Epidermal melanocyte (primary cell): ENCODE measurements at regions not wholly inside any gene's neighbourhood (a gene's known extent, or its start where the extent isn't known, plus 50 kb on each side); places are given as distances from the start of the nearest gene placed in this dataset.

Source experiments
- DNase-seq: peaks from one replicate; pipeline ENCODE4 v3.0.0; 2011; ENCODE audit warnings: low spot score; ENCODE audit not compliant: insufficient read length

- no peak for DNase-seq
Measured at GRCh38 chr2:173667014-173667413, 298.2 kb downstream of the SP3 start.

GRCh38 chr2:173667415-173667814 is 297.8 kb downstream of the SP3 start:
- no peak for DNase-seq

- no peak for DNase-seq
Measured at GRCh38 chr2:173669271-173669853, 295.8 kb downstream of the SP3 start.

GRCh38 chr2:173669888-173670287 is 295.3 kb downstream of the SP3 start:
- DNase-seq: no peak

GRCh38 chr2:173672573-173673340 is 292.4 kb downstream of the SP3 start:
- DNase-seq: no peak

GRCh38 chr2:173673640-173674039 is 291.5 kb downstream of the SP3 start:
- no peak for DNase-seq

GRCh38 chr2:173676647-173677046 is 288.5 kb downstream of the SP3 start:
- no peak for DNase-seq

GRCh38 chr2:173678186-173678585 is 287.0 kb downstream of the SP3 start:
- no peak for DNase-seq

- DNase-seq: no peak
Measured at GRCh38 chr2:173680574-173680973, 284.6 kb downstream of the SP3 start.

- DNase-seq: no peak
Measured at GRCh38 chr2:173681881-173682650, 283.1 kb downstream of the SP3 start.

GRCh38 chr2:173684896-173685459 is 280.2 kb downstream of the SP3 start:
- no peak for DNase-seq

- no peak for DNase-seq
Measured at GRCh38 chr2:173690349-173690748, 274.8 kb downstream of the SP3 start.

GRCh38 chr2:173692068-173692467 is 273.1 kb downstream of the SP3 start:
- no peak for DNase-seq

- DNase-seq: no peak
Measured at GRCh38 chr2:173693044-173693589, 272.1 kb downstream of the SP3 start.

GRCh38 chr2:173696274-173696673 is 268.9 kb downstream of the SP3 start:
- DNase-seq: no peak

GRCh38 chr2:173697929-173698328 is 267.2 kb downstream of the SP3 start:
- DNase-seq: no peak

GRCh38 chr2:173705656-173706055 is 259.5 kb downstream of the SP3 start:
- no peak for DNase-seq

- DNase-seq: no peak
Measured at GRCh38 chr2:173706936-173707335, 258.2 kb downstream of the SP3 start.

GRCh38 chr2:173708806-173709205 is 256.4 kb downstream of the SP3 start:
- no peak for DNase-seq

- DNase-seq: no peak
Measured at GRCh38 chr2:173711816-173712215, 253.4 kb downstream of the SP3 start.

- DNase-seq: no peak
Measured at GRCh38 chr2:173713904-173714555, 251.1 kb downstream of the SP3 start.
